ENCODE measurements at regions not wholly inside any gene's neighbourhood (a gene's known extent, or its start where the extent isn't known, plus 50 kb on each side); places are given as distances from the start of the nearest gene placed in this dataset.

- H3K9me3 Mint-ChIP-seq, result no peaks in the 10 kb centered on the region
- 92% methylated on average over 1 of the region's 1 CpG for WGBS (ENCODE audit: insufficient coverage)
- H3K4me1 Mint-ChIP-seq, result no peaks in the 10 kb centered on the region
- Histone ChIP-seq H3K4me1 (ENCODE audit: control insufficient read depth, insufficient read depth, low read length) (no peaks in the 10 kb centered on the region), H3K4me3 (ENCODE audit: low read length) (no peak overlapping the region), H3K9me3 (ENCODE audit: control insufficient read depth, insufficient read depth, low read length) (no peaks in the 10 kb centered on the region), H3K27ac (ENCODE audit: low read length) (no peak overlapping the region), H3K27me3 (ENCODE audit: control insufficient read depth, insufficient read depth, low read length) (no peaks in the 10 kb centered on the region), H3K36me3 (ENCODE audit: control insufficient read depth, insufficient read depth, low read length) (no peaks in the 10 kb centered on the region)
- H3K4me3 Mint-ChIP-seq, result no peak overlapping the region
- no peak for TF ChIP-seq CTCF (IDR thresholded peaks at IDR 0.05)
- no peak overlapping the region for H3K27ac Mint-ChIP-seq
- peaks cover 0 to 5% of the 10 kb centered on the region in 2 donors for H3K27me3 Mint-ChIP-seq (ENCODE audit: low read depth in 2 of 2)
- ATAC-seq, result no peak
- H3K36me3 Mint-ChIP-seq, result no peaks in the 10 kb centered on the region
- DNase-seq, result no peak
- intact Hi-C loops (cut with micrococcal nuclease), result no loop called here
These were observed 402.4 kb downstream of the DLEU7 start for GRCh38 chr13:50441130-50441529.

- 97% methylated on average over 5 of the region's 5 CpGs for WGBS (ENCODE audit: insufficient coverage)
These were observed 398.8 kb downstream of the DLEU7 start for GRCh38 chr13:50444726-50445125.

GRCh38 chr13:50446611-50447010 is 396.9 kb downstream of the DLEU7 start:
- intact Hi-C loops (cut with micrococcal nuclease), result no loop called here
- no peak for DNase-seq
- Histone ChIP-seq H3K9me3 (ENCODE audit: control insufficient read depth, insufficient read depth, low read length) (no peaks in the 10 kb centered on the region), H3K27ac (ENCODE audit: low read length) (no peak overlapping the region), H3K27me3 (ENCODE audit: control insufficient read depth, insufficient read depth, low read length) (no peaks in the 10 kb centered on the region), H3K36me3 (ENCODE audit: control insufficient read depth, insufficient read depth, low read length) (no peaks in the 10 kb centered on the region), H3K4me3 (ENCODE audit: low read length) (no peak overlapping the region), H3K4me1 (ENCODE audit: control insufficient read depth, insufficient read depth, low read length) (peaks cover 5% of the 10 kb centered on the region)
- no peak for TF ChIP-seq CTCF (IDR thresholded peaks at IDR 0.05)
- Mint-ChIP-seq H3K27me3 (ENCODE audit: low read depth in 2 of 2) (peaks cover 0 to 5% of the 10 kb centered on the region in 2 donors), H3K4me3 (no peak overlapping the region), H3K4me1 (peaks cover 9 to 10% of the 10 kb centered on the region in 2 donors), H3K27ac (no peak overlapping the region), H3K9me3 (no peaks in the 10 kb centered on the region), H3K36me3 (no peaks in the 10 kb centered on the region)
- ATAC-seq, result no peak
- WGBS (ENCODE audit: insufficient coverage), result no CpG with 5 or more reads among the region's 1 CpG

More at GRCh38 chr13:50444726-50445125, 398.8 kb downstream of the DLEU7 start:
- Mint-ChIP-seq H3K4me3 (no peak overlapping the region), H3K4me1 (no peaks in the 10 kb centered on the region), H3K36me3 (no peaks in the 10 kb centered on the region), H3K27ac (no peak overlapping the region), H3K9me3 (no peaks in the 10 kb centered on the region), H3K27me3 (ENCODE audit: low read depth in 2 of 2) (peaks cover 0 to 5% of the 10 kb centered on the region in 2 donors)
- Histone ChIP-seq H3K4me3 (ENCODE audit: low read length) (no peak overlapping the region), H3K36me3 (ENCODE audit: control insufficient read depth, insufficient read depth, low read length) (no peaks in the 10 kb centered on the region), H3K27me3 (ENCODE audit: control insufficient read depth, insufficient read depth, low read length) (no peaks in the 10 kb centered on the region), H3K4me1 (ENCODE audit: control insufficient read depth, insufficient read depth, low read length) (no peaks in the 10 kb centered on the region), H3K9me3 (ENCODE audit: control insufficient read depth, insufficient read depth, low read length) (no peaks in the 10 kb centered on the region), H3K27ac (ENCODE audit: low read length) (no peak overlapping the region)
- DNase-seq (no peak), ATAC-seq (no peak)
- intact Hi-C loops (cut with micrococcal nuclease), result no loop called here
- TF ChIP-seq CTCF (IDR thresholded peaks at IDR 0.05), result no peak

- H3K27ac ChIP-seq (ENCODE audit: low read length), result no peak overlapping the region
- H3K4me1 ChIP-seq (ENCODE audit: control insufficient read depth, insufficient read depth, low read length), result peaks cover 7% of the 10 kb centered on the region
- H3K4me3 Mint-ChIP-seq, result no peak overlapping the region
- no peak for TF ChIP-seq CTCF (IDR thresholded peaks at IDR 0.05)
- H3K27me3 Mint-ChIP-seq (ENCODE audit: low read depth in 2 of 2), result peaks cover 0 to 5% of the 10 kb centered on the region in 2 donors
- H3K36me3 ChIP-seq (ENCODE audit: control insufficient read depth, insufficient read depth, low read length), result no peaks in the 10 kb centered on the region
- peaks cover 10 to 16% of the 10 kb centered on the region in 2 donors for H3K4me1 Mint-ChIP-seq
- no peaks in the 10 kb centered on the region for H3K36me3 Mint-ChIP-seq
- H3K4me3 ChIP-seq (ENCODE audit: low read length), result no peak overlapping the region
- DNase-seq (no peak), ATAC-seq (no peak)
- WGBS (ENCODE audit: insufficient coverage), result 17% methylated on average over 1 of the region's 1 CpG
- H3K27ac Mint-ChIP-seq, result no peak overlapping the region
- intact Hi-C loops (cut with micrococcal nuclease), result no loop called here
- no peaks in the 10 kb centered on the region for H3K27me3 ChIP-seq (ENCODE audit: control insufficient read depth, insufficient read depth, low read length)
- no peaks in the 10 kb centered on the region for H3K9me3 ChIP-seq (ENCODE audit: control insufficient read depth, insufficient read depth, low read length)
- H3K9me3 Mint-ChIP-seq, result no peaks in the 10 kb centered on the region
These were observed 394.9 kb downstream of the DLEU7 start for GRCh38 chr13:50448535-50448998.
